B cell (primary cell): ENCODE measurements at regions not wholly inside any gene's neighbourhood (a gene's known extent, or its start where the extent isn't known, plus 50 kb on each side); places are given as distances from the start of the nearest gene placed in this dataset.

Experiments
- ATAC-seq: fragments of 200-7000 bp; cut with Tn5 transposase; one replicate; pipeline ENCODE4 v1.10.0; 2021; ENCODE audit warnings: low read depth, mild to moderate bottlenecking, moderate number of reproducible peaks, moderate library complexity
- CTCF ChIA-PET: fragments of 350-600 bp; sonication (Branson Sonifier 250); formaldehyde crosslinking; loops from one replicate; lab custom pipeline; 2021; ENCODE audit warnings: antibody characterized with exemption, inconsistent platforms; lab: Charles Lee
- POLR2A ChIA-PET: fragments of 350-600 bp; sonication (Branson Sonifier 250); formaldehyde crosslinking; loops from one replicate; lab custom pipeline; 2021; ENCODE audit warnings: antibody characterized with exemption; lab: Charles Lee
- DNase-seq: peaks from one replicate; pipeline ENCODE4 v3.0.0; 2013
- H2AFZ ChIP-seq: 2 replicates; pipeline ENCODE4 v1.6.1; 2012; ENCODE audit warnings: mild to moderate bottlenecking, low read depth, low read length; ENCODE audit not compliant: insufficient read depth, poor library complexity, severe bottlenecking
- H3K27ac ChIP-seq, 2 donors: 1 replicate in 1 of 2; 2 replicates in 1 of 2; pipeline ENCODE4 v1.5.1; 2012 to 2013; ENCODE audit warnings: low read length in 2 of 2, mild to moderate bottlenecking in 2 of 2, moderate library complexity in 1 of 2
- H3K27me3 ChIP-seq, 4 experiments: fragments of 200-600 bp in 1 of 4; sonication (generic) in 1 of 4; replicated peaks in 1 of 4; 1 replicate in 2 of 4; 2 replicates in 2 of 4; pipeline versions ENCODE4 v1.6.1 to v1.7.0; 2013 to 2016; ENCODE audit warnings: low read length in 3 of 4, mild to moderate bottlenecking in 2 of 4, mixed read lengths in 1 of 4, moderate library complexity in 1 of 4; ENCODE audit not compliant: insufficient read depth in 4 of 4, control insufficient read depth in 3 of 4; ENCODE audit errors: control extremely low read depth in 1 of 4
- H3K36me3 ChIP-seq, 2 experiments: replicated peaks in 1 of 2; 1 replicate in 1 of 2; 2 replicates in 1 of 2; pipeline versions ENCODE4 v1.6.1 to v1.7.1; 2013; ENCODE audit warnings: low read length in 1 of 2; ENCODE audit not compliant: insufficient read depth in 2 of 2, control insufficient read depth in 1 of 2; ENCODE audit errors: control extremely low read depth in 1 of 2, extremely low read depth in 1 of 2
- H3K4me1 ChIP-seq, 2 donors: fragments of 200-600 bp in 1 of 2; sonication (generic) in 1 of 2; 1 replicate in 1 of 2; 2 replicates in 1 of 2; pipeline versions ENCODE4 v1.5.1 to v1.6.1; 2013 to 2017; ENCODE audit warnings: low read length in 2 of 2; ENCODE audit not compliant: control insufficient read depth in 2 of 2, insufficient read depth in 2 of 2
- H3K4me2 ChIP-seq: replicated peaks from 2 replicates; pipeline ENCODE3; 2012; ENCODE audit warnings: mild to moderate bottlenecking, low read depth, low read length; ENCODE audit not compliant: poor library complexity, severe bottlenecking
- H3K4me3 ChIP-seq, 5 experiments: fragments of 200-600 bp in 1 of 5; sonication (generic) in 1 of 5; 1 replicate in 3 of 5; 2 replicates in 2 of 5; pipeline versions ENCODE4 v1.5.1 to v1.7.0; 2011 to 2016; ENCODE audit warnings: low read length in 4 of 5, mild to moderate bottlenecking in 4 of 5, low read depth in 2 of 5, control low read depth in 1 of 5, moderate library complexity in 1 of 5; ENCODE audit not compliant: insufficient read depth in 1 of 5; ENCODE audit errors: control extremely low read depth in 1 of 5, extremely low read depth in 1 of 5
- H3K79me2 ChIP-seq: fragments of 200-600 bp; sonication (generic); one replicate; pipeline ENCODE4 v1.6.0; 2016; ENCODE audit warnings: low read length; ENCODE audit not compliant: control insufficient read depth, insufficient read depth
- H3K9ac ChIP-seq: fragments of 200-600 bp; sonication (generic); 2 replicates; pipeline ENCODE4 v1.6.1; 2017; ENCODE audit warnings: mild to moderate bottlenecking, low read length, moderate library complexity
- H3K9me3 ChIP-seq, 3 donors: one replicate each; pipeline versions ENCODE4 v1.6.1 to v1.7.1; 2013; ENCODE audit warnings: low read length in 2 of 3; ENCODE audit not compliant: control insufficient read depth in 2 of 3, insufficient read depth in 1 of 3; ENCODE audit errors: control extremely low read depth in 1 of 3
- H4K20me1 ChIP-seq: 2 replicates; pipeline ENCODE4 v1.6.0; 2012; ENCODE audit warnings: mild to moderate bottlenecking, low read length; ENCODE audit not compliant: insufficient read depth, control insufficient read depth, poor library complexity, severe bottlenecking
- H3K27ac Mint-ChIP-seq: one replicate; pipeline ENCODE4 v1.8.0; 2021; ENCODE audit warnings: mixed read lengths
- H3K27me3 Mint-ChIP-seq: one replicate; pipeline ENCODE4 v1.8.0; 2021; ENCODE audit warnings: mixed read lengths
- H3K4me1 Mint-ChIP-seq: one replicate; pipeline ENCODE4 v1.8.0; 2021; ENCODE audit warnings: mixed read lengths
- H3K4me3 Mint-ChIP-seq: one replicate; pipeline ENCODE4 v1.8.0; 2021; ENCODE audit warnings: mixed read lengths
- H3K9me3 Mint-ChIP-seq: one replicate; pipeline ENCODE4 v1.8.0; 2022; ENCODE audit warnings: mixed read lengths; ENCODE audit not compliant: insufficient read depth
- CTCF ChIP-seq: fragments of 200-600 bp; IDR thresholded peaks from one replicate; pipeline ENCODE4 v1.8.0; 2022; ENCODE audit warnings: antibody characterized with exemption, mild to moderate bottlenecking
- EZH2 ChIP-seq: IDR thresholded peaks from 2 replicates; pipeline ENCODE4 v1.6.1; 2012; ENCODE audit warnings: borderline replicate concordance, low read depth, mild to moderate bottlenecking, moderate library complexity, low read length; ENCODE audit not compliant: insufficient read depth, poor library complexity, severe bottlenecking
- WGBS: methylation state at CpG from one replicate; pipeline ENCODE4 v1.1.5; 2013; ENCODE audit warnings: missing lambda C conversion rate; ENCODE audit not compliant: insufficient coverage; 5-methylcytosine and 5-hydroxymethylcytosine counted together
- intact Hi-C: fragments of 100-400 bp; cut with micrococcal nuclease; formaldehyde crosslinking; loops from one replicate; pipeline ENCODE4 v1.10.0; 2022

DNA sequence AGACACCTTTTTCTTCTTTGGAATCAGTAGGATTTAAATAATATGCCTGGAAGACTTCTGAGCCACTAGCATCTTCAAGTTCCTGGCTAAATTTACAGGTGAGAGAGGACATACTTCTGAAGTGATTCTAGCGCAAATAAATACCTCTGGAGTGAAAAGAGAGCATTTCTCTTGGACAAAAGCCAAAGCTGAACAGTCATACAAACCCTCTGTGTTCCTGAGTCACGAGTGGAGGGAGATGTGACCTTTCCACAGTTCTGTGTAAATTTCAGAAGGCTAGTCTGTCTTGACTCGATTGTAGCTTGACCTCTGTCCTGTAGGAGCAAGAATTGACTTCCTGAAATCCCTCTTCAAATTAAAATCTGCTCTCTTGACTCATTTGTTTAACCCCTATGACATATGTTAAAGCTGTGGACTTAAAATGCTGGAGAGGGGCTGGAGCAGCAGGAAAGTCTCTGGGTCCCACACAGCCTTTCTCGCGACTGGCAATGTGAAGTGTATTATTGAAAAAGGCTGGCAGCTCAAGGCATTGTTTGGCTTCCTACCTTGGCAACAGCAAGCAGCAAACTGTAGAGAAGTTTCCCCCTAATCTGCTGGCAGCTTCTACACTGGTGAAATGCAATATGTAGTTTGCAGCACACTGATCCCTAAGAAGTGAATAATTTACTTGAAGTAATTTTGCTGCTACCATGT is 79.6 kb upstream of the GCFC2 start:
- H3K4me1 ChIP-seq: no peaks in the 10 kb centered on the region
- no peak overlapping the region for H3K4me2 ChIP-seq
- no peak overlapping the region for H3K27ac ChIP-seq
- DNase-seq (no peak), ATAC-seq (no peak)
- H2AFZ ChIP-seq: no peak overlapping the region
- Mint-ChIP-seq H3K27me3 (peaks cover 13% of the 10 kb centered on the region), H3K9me3 (no peaks in the 10 kb centered on the region), H3K27ac (no peak overlapping the region), H3K4me1 (no peaks in the 10 kb centered on the region), H3K4me3 (no peak overlapping the region)
- POLR2A ChIA-PET: no interaction called here
- H3K4me3 ChIP-seq: no peak overlapping the region
- no peak overlapping the region for H3K9ac ChIP-seq
- H4K20me1 ChIP-seq: no peaks in the 10 kb centered on the region
- H3K9me3 ChIP-seq: no peaks in the 10 kb centered on the region
- 77% methylated on average over 4 of the region's 5 CpGs for WGBS
- H3K36me3 ChIP-seq: no peaks in the 10 kb centered on the region
- intact Hi-C loops: no loop called here
- H3K79me2 ChIP-seq: no peaks in the 10 kb centered on the region
- TF ChIP-seq CTCF (no peak), EZH2 (no peak)
- CTCF ChIA-PET: no interaction called here
- peaks cover 0 to 3% (median 0%) of the 10 kb centered on the region in 4 experiments for H3K27me3 ChIP-seq

GRCh38 chr2:75788902-75789301 is 78.2 kb upstream of the GCFC2 start:
- Histone ChIP-seq H3K27me3 (peaks cover 0 to 3% (median 0%) of the 10 kb centered on the region in 4 experiments), H3K9ac (no peak overlapping the region), H3K4me3 (no peak overlapping the region), H3K4me1 (no peaks in the 10 kb centered on the region), H2AFZ (no peak overlapping the region), H3K27ac (no peak overlapping the region), H3K79me2 (no peaks in the 10 kb centered on the region), H3K4me2 (no peak overlapping the region), H3K36me3 (no peaks in the 10 kb centered on the region), H4K20me1 (no peaks in the 10 kb centered on the region), H3K9me3 (no peaks in the 10 kb centered on the region)
- no peaks in the 10 kb centered on the region for H3K9me3 Mint-ChIP-seq
- ChIA-PET POLR2A (no interaction called here), CTCF (no interaction called here)
- intact Hi-C loops: no loop called here
- no peaks in the 10 kb centered on the region for H3K4me1 Mint-ChIP-seq
- no peak overlapping the region for H3K4me3 Mint-ChIP-seq
- TF ChIP-seq CTCF (no peak), EZH2 (no peak)
- no CpG with 5 or more reads among the region's 1 CpG for WGBS
- H3K27ac Mint-ChIP-seq: no peak overlapping the region
- ATAC-seq (no peak), DNase-seq (no peak)
- peaks cover 13% of the 10 kb centered on the region for H3K27me3 Mint-ChIP-seq
